Skin epidermis (tissue), 12 donors: ENCODE measurements at regions not wholly inside any gene's neighbourhood (a gene's known extent, or its start where the extent isn't known, plus 50 kb on each side); places are given as distances from the start of the nearest gene placed in this dataset.

Experiments used
- H3K27ac ChIP-seq, 21 experiments: fragments of 200-600 bp; sonication (generic) in 11 of 21; one replicate each; pipeline ENCODE4 v1.5.0; 2020; ENCODE audit warnings: mild to moderate bottlenecking in 3 of 21, inconsistent platforms in 2 of 21, moderate library complexity in 2 of 21
- H3K4me3 ChIP-seq, 7 experiments: fragments of 200-600 bp; sonication (generic) in 2 of 7; one replicate each; pipeline ENCODE4 v1.5.0; 2020; ENCODE audit warnings: inconsistent platforms in 2 of 7, mild to moderate bottlenecking in 2 of 7, moderate library complexity in 1 of 7

DNA sequence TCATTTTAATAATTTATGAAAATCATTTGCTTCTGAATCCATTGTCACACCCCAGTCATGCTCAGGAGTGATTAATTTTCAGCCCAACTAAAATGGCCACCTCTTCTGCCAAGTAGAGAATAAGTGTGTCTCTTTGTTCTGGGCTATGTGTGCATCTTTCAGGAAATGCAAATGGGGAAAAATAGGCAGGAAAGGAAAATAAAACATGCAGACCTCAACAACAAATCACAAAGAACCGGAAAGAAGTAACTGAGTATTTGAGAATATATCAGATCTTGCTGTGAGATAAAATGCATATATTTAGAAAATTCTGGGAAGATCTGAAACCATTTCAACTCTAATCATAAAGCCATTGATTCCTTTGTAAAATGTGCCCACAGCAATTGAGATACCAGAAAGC is 763.9 kb downstream of the GALC start:
- no peak overlapping the region for H3K4me3 ChIP-seq
- H3K27ac ChIP-seq = no peak overlapping the region

DNA sequence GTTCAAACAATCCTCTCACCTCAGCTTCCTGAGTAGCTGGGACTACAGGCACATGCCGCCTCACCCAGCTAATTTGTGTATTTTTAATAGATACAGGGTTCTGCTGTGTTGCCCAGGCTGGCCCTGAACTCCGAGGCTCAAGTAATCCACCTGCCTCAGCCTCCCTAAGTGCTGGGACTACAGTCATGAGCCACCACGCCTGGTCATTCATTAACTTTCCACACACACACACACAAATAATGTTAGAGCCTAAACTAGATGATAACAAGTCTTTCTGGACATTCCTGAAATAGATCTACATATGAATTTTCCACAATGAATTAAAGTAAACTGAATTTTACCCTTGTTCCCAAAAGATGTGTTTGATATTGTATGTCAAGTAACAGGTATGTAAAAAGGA is 776.0 kb downstream of the GALC start:
- H3K27ac ChIP-seq = no peak overlapping the region

DNA sequence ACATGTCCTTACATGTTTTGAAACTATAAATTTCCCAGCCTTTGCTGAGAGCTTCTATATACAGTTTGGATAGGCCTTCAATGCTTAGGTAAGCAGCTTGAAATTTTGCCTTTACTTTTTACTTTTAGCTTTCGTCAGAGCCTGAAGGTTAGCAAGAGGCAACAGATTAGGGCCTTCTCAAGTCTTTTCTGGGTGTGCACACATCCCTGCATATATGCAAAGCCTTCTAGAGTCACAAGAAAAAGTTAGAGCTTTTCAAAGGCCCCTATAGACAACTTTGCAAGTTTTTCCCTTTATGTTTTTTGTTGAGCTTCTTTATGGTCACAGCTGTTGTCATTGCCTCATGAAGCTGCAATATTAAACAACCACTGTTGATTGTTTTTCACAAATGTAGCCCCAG is 778.4 kb downstream of the GALC start:
- Histone ChIP-seq H3K4me3 (no peak overlapping the region), H3K27ac (no peak overlapping the region)

More for the DNA sequence above, 776.0 kb downstream of the GALC start:
- H3K4me3 ChIP-seq = no peak overlapping the region

DNA sequence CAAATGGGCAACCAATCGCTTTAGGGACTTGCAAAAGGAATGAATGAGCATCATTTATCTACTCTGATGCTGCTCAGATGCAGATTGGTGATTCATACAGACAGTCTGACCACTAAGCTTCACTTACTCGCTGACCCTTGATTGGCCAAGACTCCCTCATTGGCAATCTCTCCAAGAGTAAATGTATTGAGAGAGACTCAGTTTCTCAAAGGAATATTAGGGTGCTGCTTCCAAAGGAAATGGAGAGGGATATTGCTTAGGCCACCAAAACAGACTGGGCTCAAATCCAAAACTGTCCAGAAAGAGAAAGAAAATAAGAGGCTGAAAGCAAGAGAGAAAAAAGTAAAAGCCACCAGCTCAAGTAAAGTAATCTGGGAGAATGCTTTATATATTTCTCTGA is 785.2 kb downstream of the GALC start:
- H3K4me3 ChIP-seq = no peak overlapping the region
- H3K27ac ChIP-seq = no peak overlapping the region

DNA sequence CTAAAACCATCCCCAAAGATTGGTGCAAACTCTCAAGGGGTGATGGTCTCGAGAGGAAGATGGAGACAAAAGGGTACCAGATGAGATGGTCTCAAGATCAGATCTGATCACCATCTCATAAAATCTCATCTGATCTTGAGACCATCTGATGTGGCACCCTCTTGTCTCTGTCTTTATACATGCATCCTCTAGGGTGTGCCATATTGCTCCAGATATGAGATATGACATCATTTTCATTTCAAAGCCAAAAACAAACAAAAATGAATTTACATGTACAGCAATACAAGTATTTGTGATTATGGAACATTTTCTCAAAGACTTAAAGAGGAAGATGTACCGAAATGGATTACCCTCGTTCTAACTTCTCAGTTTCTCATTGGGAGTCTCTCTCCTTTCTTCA is 787.2 kb downstream of the GALC start:
- Histone ChIP-seq H3K27ac (no peak overlapping the region), H3K4me3 (no peak overlapping the region)

DNA sequence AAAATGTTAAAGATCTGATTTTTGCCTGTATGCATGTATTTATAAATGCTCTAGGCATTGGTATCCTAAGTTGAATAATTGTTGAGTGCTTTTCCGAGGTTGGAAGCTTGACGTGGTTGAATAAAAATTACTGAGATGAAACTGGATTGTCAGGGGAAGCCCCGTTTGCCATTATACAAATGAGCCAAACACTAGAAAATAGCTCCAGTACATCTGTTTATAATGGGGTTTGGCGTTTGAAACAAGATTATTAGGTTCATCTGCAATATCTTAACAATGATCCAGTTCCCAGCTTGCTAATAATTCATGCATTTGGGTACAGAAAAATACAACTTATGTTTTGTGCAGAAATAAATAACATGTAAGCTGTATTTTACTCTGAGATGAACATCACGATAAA is 789.6 kb downstream of the GALC start:
- H3K4me3 ChIP-seq = no peak overlapping the region
- no peak overlapping the region for H3K27ac ChIP-seq

DNA sequence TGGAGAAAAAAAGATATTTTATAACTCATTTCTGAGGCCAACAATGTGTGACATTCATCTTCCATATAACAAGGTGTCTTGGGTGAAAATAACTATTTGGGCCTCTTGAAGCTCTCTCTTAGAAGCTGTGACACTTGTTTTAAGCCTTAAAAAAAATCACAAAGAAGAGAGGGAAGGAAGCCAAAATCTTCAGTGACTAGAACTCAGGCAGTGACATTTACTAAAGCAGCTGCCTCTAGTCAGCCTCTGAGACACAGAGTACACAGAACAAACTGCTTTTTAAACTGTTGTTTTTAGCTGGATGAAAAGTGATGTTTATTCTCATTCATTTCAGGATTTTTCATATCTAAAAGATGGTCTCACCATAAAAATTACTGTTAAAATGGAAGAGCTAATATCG is 793.6 kb downstream of the GALC start:
- Histone ChIP-seq H3K4me3 (no peak overlapping the region), H3K27ac (no peak overlapping the region)

DNA sequence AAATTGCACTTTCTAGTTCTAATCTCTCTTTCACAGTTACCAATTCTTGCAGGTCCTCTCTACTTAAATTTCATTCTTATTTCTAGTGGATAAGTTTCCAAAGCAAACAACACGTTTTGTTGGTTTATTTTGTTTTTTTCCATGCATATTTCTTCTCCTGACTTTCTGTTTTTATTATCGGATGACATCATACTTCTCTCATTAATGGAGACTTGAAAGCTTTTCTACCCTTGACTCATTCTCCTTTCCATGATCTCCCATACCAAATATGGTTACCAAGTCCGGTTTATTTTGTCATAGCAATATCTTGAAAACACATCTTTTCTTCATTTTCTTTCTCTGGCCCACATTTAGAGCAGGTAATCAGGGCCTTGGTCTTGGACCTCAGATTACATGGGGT is 796.5 kb downstream of the GALC start:
- no peak overlapping the region for H3K27ac ChIP-seq

DNA sequence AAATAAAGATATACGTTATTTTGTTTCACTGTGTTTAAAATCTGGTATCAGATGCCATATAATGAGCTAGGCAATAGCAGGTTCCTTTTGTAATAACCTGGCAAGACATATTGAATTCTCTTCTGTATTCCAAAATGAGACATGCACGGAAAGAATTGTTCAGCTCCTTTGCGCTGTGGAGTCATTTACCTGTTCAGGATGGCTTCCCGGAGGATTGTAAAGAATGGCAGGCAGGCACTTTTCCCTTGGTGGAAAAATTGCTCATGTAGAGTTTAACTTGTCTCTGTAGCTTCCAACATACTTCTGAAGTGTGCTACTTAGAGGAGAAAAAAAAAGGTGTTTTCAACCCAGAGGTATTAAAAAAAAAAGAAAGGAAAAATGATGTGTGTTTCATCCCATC is 805.2 kb downstream of the GALC start:
- no peak overlapping the region for H3K27ac ChIP-seq
- no peak overlapping the region for H3K4me3 ChIP-seq

More for the DNA sequence above, 796.5 kb downstream of the GALC start:
- no peak overlapping the region for H3K4me3 ChIP-seq

DNA sequence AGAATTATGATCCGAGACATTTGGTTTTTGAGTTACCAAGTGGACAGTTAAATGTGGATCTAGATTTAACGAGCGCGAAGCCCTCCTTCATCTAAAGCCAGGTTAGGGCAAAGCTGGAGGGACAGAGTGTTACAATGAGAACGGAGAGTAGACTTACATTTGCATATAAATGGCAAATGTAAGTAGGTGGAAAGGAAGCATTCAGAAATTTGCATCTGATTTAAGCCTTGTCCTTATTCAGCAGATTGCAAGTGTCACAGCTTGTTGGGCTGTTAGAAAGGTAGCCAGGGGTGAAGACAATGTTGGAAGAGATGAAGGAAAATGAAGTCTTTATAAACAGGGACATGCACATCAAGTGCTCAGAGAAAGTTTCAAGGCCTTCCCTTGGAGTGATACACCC is 806.2 kb downstream of the GALC start:
- Histone ChIP-seq H3K4me3 (no peak overlapping the region), H3K27ac (no peak overlapping the region)

DNA sequence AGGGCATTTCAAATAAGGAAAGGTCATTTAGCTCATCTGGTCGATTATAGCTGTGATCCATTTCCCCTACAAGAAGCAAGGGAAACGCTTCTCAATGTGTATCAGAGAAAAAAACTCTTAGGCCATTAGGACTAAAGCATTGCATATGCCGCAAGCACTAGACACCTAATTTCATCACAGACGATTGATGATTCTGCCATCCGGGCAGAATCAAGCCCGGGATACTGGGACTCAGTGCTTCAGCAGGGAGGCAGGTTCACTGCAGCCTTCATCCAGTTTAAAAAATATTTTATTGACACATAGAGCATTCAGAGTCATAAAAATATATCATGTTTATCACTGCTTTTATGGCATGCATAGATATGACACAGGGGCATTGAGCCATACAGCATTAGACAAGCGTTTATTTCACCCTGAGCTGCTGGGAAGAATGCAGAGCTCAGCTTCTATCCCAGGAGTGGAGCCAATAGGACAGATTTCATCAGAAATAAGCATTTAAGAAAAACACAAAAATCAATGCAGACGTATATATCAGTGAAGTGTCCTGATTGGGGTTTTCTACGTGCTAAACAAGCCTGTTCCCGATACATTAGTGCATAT is 806.9 kb downstream of the GALC start:
- no peak overlapping the region for H3K4me3 ChIP-seq
- no peak overlapping the region for H3K27ac ChIP-seq

DNA sequence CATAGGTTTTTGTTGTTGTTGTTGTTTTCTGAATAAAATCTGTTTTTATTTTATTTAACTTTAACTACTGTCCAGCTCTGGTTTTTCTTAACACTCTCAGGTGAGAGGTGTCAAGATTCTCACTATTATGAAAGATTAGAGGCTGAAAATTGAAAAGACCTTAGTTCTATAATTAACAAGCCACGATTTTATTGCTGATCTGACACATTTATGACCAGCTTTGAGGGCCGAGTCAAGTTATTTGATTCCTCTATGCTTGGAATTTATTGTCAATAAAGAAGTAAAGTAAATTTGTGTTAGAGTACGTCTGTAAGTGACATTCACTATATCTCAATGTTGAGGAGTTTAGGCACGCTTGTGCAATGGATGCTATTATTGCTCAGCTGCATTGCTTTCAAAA is 808.8 kb downstream of the GALC start:
- Histone ChIP-seq H3K4me3 (no peak overlapping the region), H3K27ac (no peak overlapping the region)

DNA sequence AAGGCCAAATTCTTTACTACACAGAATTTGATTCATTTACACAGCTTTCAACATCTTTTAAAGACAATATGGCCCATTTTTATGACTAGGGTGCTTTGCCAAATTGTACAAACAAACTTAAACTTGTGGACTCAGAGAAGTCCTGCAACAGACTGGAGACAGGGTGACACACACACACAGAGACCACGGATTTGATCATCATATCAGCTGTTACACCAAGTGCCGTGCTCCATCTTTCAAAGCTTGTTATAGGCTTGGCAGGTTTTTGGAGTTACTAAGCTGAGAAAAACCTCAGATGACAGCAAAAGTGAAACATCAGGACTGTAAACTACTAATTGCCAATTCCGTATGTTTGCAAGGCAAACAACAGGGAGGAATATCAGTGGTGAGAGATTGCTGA is 811.7 kb downstream of the GALC start:
- Histone ChIP-seq H3K27ac (no peak overlapping the region), H3K4me3 (no peak overlapping the region)

DNA sequence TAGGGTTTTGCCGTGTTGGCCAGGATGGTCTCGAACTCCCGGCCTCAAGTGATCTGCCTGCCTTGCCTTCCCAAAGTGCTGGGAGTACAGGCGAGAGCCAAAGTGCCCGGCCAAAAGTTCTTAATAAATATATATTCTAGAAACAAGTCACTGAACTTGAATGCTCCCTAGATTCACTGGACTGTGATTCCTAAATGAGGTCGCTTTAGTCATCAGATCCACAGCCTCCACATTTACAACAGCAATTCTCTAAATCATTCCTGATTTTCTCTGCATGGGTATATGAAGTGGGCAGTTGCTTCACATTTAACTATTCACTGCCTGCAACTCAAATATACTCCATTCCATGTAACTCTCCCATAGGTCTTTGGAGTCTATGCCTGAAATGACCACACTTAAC is 813.0 kb downstream of the GALC start:
- no peak overlapping the region for H3K4me3 ChIP-seq

DNA sequence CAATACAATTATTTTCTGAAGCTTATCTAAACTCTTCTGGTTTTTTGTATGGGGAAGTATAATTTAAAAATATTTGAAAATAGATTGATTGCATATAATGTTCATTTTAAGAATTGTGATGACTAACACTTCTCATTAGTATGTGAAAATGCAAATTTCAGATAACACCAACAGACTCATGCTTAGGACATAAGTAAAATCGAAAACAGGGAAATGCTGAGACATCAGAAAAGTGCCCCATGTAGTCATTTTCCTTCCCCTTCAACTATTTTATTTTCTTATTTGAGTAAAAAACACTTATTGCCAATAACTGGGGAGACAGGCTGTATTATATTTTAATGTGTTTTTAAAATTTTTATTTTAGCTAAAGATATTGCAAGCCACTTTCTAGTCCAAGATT is 814.7 kb downstream of the GALC start:
- no peak overlapping the region for H3K27ac ChIP-seq
- no peak overlapping the region for H3K4me3 ChIP-seq

More for the DNA sequence above, 813.0 kb downstream of the GALC start:
- H3K27ac ChIP-seq = no peak overlapping the region

DNA sequence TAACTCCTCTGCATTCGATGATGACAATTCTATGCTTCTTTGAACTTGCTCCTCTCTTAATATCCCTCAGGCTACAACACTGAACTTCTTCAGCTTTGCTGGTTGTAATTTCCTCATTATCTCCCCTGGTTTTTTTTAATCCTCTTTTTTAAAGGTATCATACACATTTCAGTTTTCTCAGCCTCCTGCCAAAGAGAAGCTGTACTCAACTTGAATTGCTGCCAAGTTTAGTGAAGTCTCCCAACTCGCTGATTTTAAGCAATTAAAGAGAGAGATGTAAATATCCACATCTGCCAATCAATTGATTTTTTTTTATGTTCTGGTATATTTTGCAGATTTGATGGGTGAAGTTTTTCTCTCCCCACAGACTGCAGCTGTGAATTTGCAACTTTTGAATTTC is 817.8 kb downstream of the GALC start:
- Histone ChIP-seq H3K27ac (no peak overlapping the region), H3K4me3 (no peak overlapping the region)

DNA sequence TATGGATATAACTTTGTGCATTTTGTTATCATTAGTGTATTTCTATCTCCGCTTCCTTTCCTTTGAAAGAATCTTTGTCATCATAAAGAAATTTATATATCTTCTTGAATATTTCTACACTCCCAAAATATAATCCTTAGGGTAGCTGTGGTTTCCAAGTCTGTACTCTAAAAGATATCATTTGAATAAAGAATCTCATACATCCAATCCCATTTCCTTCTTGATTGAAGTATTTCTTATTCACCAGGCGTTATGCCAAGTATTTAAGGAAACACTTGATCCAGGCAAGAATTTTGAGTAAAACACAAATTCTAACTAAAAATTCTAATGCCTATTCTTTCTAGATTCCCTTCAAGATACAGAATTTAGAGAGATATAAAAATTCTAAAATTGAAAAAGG is 821.8 kb downstream of the GALC start:
- no peak overlapping the region for H3K4me3 ChIP-seq
- H3K27ac ChIP-seq = no peak overlapping the region

DNA sequence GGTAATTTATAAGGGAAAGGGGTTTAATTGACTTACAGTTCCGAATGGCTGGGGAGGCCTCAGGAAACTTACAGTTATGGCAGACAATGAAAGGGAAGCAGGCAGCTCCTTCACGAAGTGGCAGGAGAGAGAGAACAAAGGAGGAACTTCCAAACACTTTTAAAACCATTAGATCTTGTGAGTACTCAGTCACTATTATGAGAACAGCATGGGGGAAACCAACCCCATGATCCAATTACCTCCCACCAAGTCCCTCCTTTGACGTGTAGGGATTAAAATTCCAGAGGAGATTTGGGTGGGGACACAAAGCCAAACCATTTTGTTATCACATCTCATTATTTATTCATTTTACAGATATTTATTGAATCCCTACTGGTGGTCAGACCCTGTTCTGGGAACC is 822.8 kb downstream of the GALC start:
- Histone ChIP-seq H3K27ac (no peak overlapping the region), H3K4me3 (no peak overlapping the region)

DNA sequence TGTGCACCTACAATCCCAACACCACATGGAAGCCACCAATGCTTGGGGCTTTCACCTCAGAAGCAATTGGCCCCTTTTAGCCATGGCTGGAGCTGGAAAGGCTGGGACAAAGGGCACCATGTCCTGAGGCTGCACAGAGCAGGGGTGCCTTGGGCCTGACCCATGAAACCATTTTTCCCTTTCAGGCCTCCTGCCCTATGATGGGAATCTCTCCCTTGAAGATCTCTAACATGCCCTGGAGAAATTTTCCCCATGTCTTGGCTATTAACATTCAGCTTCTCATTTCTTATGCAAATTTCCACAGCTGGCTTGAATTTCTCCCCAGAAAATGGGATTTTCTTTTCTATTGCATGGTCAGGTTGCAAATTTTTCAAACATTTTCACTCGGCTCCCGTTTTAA is 823.6 kb downstream of the GALC start:
- H3K27ac ChIP-seq = no peak overlapping the region
- no peak overlapping the region for H3K4me3 ChIP-seq

DNA sequence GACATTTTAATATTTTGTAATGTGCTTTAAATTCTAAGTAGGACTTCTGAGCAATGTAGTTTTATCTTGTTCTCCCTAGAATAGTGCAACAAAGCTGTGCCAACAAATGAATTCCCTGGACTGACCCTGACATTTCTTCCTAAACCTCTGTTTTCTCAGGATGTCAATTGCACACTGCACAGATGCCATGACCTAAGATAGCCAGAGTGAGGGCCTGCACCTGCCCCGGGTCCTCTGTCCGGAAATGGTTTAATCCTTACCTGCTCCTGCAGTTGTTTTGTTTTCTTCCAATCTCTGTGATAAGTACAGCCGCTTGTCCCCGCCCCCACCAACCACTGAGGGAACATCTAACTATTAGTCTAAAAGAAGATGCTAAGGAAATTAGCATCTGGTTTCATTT is 831.5 kb downstream of the GALC start:
- Histone ChIP-seq H3K4me3 (no peak overlapping the region), H3K27ac (no peak overlapping the region)

DNA sequence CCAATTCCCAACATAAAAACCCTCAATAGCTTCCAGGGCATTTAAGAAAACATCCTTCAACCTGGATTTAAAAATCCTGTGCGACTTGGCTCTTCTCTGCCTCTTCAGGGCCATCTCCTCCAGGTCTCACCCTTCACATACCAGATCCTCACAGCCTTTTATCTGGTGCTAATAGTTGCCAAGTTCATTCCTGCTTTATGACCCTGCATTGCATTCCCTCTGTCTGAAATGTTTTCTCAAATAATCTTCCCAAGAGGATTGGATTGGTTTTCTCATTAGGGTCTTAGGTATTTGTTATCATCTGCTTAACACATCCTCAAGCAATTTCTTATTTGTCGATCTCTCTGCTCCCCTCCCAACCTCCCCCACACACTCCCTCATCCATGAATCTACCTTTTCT is 832.0 kb downstream of the GALC start:
- Histone ChIP-seq H3K27ac (no peak overlapping the region), H3K4me3 (no peak overlapping the region)

DNA sequence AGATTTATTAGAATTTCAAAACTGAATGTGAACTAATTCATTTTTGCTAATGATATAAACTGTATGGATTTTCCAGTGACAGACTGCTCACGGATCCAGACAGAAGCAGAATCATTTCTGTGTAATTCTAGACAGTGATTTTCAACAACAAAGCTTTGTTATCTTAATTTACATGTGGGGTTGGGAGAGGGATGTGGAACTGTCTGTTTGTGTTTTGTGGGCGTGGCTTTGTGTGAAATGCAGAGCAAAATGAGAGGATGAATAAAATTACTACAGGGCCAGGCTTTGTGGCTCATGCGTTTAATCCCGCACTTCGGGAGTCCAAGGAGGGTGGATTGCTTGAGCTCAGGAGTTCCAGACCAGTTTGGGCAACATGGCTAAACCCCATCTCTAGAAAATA is 834.7 kb downstream of the GALC start:
- no peak overlapping the region for H3K4me3 ChIP-seq
- H3K27ac ChIP-seq = no peak overlapping the region

DNA sequence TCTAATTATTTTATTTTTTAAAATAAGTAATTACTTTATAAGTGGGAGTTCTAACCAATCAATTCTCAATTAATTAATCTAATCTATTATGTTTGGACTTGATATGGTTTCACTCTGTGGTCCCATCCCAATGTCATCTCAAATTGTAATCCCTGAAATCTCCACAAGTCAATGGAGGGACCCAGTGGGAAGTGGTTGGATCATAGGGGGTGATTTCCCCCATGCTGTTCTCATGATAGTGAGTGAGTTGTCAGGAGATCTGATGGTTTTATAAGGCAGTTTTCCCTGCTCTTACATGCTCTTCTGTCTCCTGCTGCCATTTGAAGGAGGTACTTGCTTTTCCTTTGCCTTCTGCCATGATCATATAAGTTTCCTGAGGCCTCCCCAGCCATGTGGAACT is 836.1 kb downstream of the GALC start:
- H3K4me3 ChIP-seq = no peak overlapping the region
- no peak overlapping the region for H3K27ac ChIP-seq
